ENCODE measurements at regions not wholly inside any gene's neighbourhood (a gene's known extent, or its start where the extent isn't known, plus 50 kb on each side); places are given as distances from the start of the nearest gene placed in this dataset.

DNA sequence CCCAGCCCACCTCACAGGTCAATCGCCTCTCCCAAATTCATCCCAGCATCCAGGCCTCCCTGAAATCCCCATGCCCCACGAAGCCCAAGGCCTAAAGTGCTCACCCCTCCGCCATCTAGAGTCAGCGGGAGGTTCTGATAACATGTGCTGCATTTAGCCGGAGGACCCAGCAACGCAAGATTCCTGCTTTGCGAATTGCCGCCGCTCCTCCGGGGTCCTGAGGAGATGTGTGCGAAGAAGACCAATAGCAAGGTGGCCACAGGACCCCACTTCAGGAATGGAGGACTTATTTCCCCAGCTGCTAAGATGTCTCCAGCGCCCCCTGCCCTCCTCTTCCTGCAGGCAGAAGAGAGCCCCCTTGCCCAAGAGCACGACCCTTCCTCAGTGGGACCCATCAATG is 120.8 kb upstream of the GLI2 start:
- no peaks in the 10 kb centered on the region for H3K4me1 Mint-ChIP-seq
- no peak overlapping the region for H3K27ac Mint-ChIP-seq (ENCODE audit: low read depth)
- no peaks in the 10 kb centered on the region for H3K36me3 Mint-ChIP-seq (ENCODE audit: insufficient read depth)
- ATAC-seq (replicated peaks; ENCODE audit: extremely low read depth, poor library complexity, severe bottlenecking) (no peak), DNase-seq (ENCODE audit: low spot score in 2 of 2) (no peak)
- H3K27me3 Mint-ChIP-seq: peaks cover 37% of the 10 kb centered on the region
- H3K9me3 Mint-ChIP-seq: no peaks in the 10 kb centered on the region
- no peak overlapping the region for H3K4me3 Mint-ChIP-seq

DNA sequence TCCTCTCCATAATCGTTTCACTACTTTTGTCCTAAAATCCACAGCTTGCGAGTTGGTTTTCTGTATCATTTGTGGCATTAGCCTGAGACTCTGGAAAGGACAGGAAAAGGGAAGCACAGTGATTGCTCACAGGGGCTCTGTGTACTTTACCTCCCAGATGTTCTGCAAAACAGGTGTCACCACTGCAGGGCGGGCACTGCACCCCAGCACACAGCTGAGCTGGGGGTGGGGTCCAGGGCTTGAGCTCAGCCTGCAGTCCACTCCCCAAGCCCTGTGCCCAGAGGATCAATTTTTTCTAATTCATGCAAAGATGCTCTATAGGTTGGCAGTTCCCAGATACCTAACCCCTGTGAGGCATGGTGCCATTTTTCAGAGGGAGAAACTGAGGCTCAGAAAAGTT is 119.4 kb upstream of the GLI2 start:
- Mint-ChIP-seq H3K4me1 (no peaks in the 10 kb centered on the region), H3K27ac (ENCODE audit: low read depth) (no peak overlapping the region), H3K27me3 (peaks cover 37% of the 10 kb centered on the region), H3K4me3 (no peak overlapping the region), H3K36me3 (ENCODE audit: insufficient read depth) (no peaks in the 10 kb centered on the region), H3K9me3 (no peaks in the 10 kb centered on the region)
- no peak for ATAC-seq (replicated peaks; ENCODE audit: extremely low read depth, poor library complexity, severe bottlenecking)
- no peak for DNase-seq (ENCODE audit: low spot score in 2 of 2)

DNA sequence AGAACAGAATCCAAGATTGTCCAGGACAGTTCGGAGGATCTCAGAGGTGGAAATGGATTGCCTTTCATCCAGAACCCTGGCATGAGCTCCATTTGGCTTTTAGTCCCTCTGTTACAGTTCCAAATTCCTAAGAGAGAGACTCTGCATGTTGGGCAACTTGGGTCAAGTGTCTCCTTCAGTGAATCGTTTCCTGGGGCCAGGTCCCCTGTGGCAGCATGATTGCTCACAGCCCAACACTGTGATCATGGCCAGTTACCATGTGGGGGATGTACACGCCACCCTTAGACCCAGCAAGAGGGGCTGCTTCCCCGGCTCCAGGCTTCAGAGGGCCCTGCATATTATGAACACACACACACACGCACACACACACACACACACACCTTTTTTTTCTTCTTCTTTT is 118.6 kb upstream of the GLI2 start:
- Mint-ChIP-seq H3K27ac (ENCODE audit: low read depth) (no peak overlapping the region), H3K4me3 (no peak overlapping the region), H3K4me1 (no peaks in the 10 kb centered on the region), H3K27me3 (peaks cover 32% of the 10 kb centered on the region), H3K9me3 (no peaks in the 10 kb centered on the region), H3K36me3 (ENCODE audit: insufficient read depth) (no peaks in the 10 kb centered on the region)
- no peak for ATAC-seq (replicated peaks; ENCODE audit: extremely low read depth, poor library complexity, severe bottlenecking)
- DNase-seq (ENCODE audit: low spot score in 2 of 2): no peak

DNA sequence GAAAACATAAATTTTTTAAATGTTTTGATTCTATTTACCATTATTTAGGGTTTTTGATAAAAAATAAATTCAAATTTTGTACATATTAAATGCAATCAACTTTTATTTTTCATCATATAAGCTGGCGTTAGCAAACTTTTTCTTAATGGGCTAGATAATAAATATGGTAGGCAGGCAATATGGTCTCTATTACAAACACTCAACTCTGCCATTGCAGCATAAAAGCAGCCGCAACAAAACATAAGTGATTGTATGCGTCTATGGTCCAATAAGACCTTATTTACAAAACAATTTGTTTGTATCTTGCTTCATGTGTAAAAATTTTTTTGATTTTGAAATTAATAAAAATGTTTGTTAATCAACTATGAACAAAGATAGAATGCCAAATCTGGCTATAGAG is 116.8 kb upstream of the GLI2 start:
- Mint-ChIP-seq H3K27me3 (peaks cover 15% of the 10 kb centered on the region), H3K36me3 (ENCODE audit: insufficient read depth) (no peaks in the 10 kb centered on the region), H3K9me3 (no peaks in the 10 kb centered on the region), H3K27ac (ENCODE audit: low read depth) (no peak overlapping the region), H3K4me1 (no peaks in the 10 kb centered on the region), H3K4me3 (no peak overlapping the region)
- no peak for DNase-seq (ENCODE audit: low spot score in 2 of 2)
- no peak for ATAC-seq (replicated peaks; ENCODE audit: extremely low read depth, poor library complexity, severe bottlenecking)

DNA sequence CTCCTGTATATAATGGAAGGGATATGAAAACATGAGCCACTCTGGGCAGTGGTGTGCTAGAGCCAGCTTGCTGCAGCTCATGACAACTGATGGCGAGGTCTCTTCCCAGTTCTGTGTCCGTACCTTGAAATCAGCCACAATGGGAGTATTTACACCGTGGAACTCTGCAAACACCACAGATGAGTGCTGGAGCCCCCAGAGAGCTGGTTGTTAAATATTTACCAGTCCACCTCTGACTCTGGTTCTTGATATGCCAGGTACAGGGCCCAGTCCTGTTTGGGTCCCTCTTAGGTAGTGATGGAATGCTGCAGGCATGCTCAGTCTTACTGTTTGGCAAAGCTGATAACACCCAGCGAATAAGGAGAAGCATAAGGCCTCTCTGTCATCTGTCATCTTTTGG is 116.1 kb upstream of the GLI2 start:
- no peak overlapping the region for H3K4me3 Mint-ChIP-seq
- H3K4me1 Mint-ChIP-seq: no peaks in the 10 kb centered on the region
- H3K27me3 Mint-ChIP-seq: peaks cover 11% of the 10 kb centered on the region
- no peak overlapping the region for H3K27ac Mint-ChIP-seq (ENCODE audit: low read depth)
- ATAC-seq (replicated peaks; ENCODE audit: extremely low read depth, poor library complexity, severe bottlenecking): no peak
- no peaks in the 10 kb centered on the region for H3K36me3 Mint-ChIP-seq (ENCODE audit: insufficient read depth)
- no peak for DNase-seq (ENCODE audit: low spot score in 2 of 2)
- H3K9me3 Mint-ChIP-seq: no peaks in the 10 kb centered on the region

DNA sequence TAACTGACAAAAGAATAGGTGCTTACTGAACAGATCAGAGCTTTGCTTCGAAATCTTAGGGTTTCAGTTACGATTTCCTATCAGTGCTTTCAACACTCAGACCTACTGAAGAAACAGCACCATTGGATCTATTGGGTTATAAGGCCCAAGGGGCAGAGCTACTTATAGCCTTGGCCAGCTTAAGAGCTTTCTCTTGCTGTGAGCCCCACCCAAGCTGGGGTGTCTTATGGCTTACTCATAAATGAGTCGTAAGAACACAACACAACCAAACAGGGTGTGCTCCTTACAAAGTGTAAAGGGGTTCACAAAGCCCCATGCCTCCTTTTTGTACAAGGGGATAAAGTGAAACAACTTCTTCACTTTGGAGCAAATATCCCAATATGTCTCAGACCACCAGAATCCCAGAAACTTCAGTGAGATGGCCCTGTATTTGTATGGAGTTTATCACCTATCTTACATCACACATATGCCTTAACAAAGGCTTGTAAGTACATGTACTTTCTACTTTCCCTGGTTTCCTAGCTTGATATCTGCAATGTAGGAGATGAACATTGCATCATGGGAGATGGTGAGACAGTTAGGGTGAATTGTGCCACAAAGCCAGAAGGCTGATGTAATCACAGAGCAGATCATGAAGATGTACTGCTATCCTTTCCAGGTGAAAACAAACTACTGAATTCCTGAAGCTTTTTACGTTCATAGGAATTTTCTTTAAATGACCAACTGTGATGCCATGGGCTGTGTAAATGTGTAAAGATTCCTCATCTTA is 115.5 kb upstream of the GLI2 start:
- Mint-ChIP-seq H3K4me1 (no peaks in the 10 kb centered on the region), H3K9me3 (no peaks in the 10 kb centered on the region), H3K4me3 (no peak overlapping the region), H3K36me3 (ENCODE audit: insufficient read depth) (no peaks in the 10 kb centered on the region), H3K27ac (ENCODE audit: low read depth) (no peak overlapping the region), H3K27me3 (peaks cover 11% of the 10 kb centered on the region)
- DNase-seq (ENCODE audit: low spot score in 2 of 2) (no peak), ATAC-seq (replicated peaks; ENCODE audit: extremely low read depth, poor library complexity, severe bottlenecking) (no peak)

DNA sequence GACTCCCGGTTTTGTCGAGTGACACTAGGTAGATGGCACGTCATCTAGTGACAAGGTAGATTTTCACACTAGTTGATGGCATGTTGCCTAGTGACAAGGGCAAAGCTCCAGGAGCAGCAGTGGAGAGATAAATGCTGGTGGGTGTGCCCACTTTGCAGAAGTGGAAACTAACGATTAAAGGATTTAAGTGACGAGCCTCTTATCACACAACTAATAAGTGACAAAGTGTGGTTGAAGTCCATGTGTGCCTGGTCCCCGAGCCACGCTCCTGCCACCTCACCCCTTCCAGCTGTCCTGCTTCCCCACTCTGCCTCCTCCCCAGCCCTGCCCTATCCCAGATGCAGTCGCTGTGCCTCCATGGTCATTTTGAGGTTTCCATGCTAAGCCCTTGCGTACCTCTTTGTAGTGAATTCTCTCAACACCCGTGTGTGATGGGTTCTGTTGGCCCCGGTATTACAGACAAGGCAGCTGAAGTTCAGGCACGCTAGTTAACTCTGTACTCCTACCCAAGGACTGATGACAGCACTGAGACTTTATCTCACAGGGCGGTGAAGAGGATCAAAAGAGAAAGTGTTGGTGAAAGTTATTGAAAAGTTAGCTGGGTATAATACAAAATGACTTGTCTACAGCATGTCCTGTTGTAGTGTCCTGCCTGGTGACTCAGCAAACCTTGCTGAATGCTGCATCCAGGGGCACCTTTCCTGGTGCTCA is 113.4 kb upstream of the GLI2 start:
- peaks cover 16% of the 10 kb centered on the region for H3K27me3 Mint-ChIP-seq
- ATAC-seq (replicated peaks; ENCODE audit: extremely low read depth, poor library complexity, severe bottlenecking): no peak
- H3K4me3 Mint-ChIP-seq: no peak overlapping the region
- no peak for DNase-seq (ENCODE audit: low spot score in 2 of 2)
- H3K27ac Mint-ChIP-seq (ENCODE audit: low read depth): no peak overlapping the region
- no peaks in the 10 kb centered on the region for H3K36me3 Mint-ChIP-seq (ENCODE audit: insufficient read depth)
- H3K4me1 Mint-ChIP-seq: no peaks in the 10 kb centered on the region
- no peaks in the 10 kb centered on the region for H3K9me3 Mint-ChIP-seq

DNA sequence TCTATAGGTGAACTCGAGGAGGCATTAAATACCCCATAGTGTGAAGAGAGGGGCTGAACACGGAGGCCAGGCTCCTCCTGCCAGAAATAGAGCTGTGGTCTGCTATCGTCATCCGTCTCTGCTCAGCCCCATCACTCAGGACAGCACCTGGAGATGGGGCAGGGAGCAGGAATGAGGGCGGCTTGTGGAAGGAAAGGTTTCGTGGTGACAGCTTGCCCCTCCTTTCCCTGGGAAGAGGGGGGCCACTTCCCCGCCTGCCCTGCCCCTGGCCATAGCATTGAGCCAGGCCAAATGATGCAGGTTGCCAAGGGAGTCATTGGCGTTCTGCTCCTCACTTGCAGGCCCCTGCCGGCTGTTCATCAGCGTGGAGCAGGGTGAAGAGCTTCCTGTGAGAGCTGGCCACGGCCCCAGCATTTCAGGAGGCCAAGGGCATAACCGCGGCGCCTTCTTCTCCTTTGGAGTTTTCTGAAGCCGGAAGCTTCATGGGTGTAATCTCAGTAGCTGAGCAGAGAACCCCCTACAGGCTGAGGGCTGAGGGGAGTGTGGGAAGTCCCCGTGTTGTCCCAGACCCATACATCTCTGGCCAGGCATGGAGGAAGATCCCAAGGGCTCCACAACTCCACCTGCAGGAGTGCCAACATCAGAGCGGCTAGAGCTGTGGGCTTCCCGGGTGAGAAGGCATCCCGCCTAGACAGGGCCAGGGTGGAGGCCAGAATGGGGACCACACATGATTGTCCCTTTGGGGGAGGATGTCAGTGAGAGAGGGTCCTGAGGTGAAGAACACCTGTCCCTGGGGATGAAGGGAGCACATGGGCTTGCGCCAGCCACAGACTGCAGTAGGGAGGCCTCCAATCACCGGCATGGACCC is 112.5 kb upstream of the GLI2 start:
- H3K9me3 Mint-ChIP-seq: no peaks in the 10 kb centered on the region
- H3K27ac Mint-ChIP-seq (ENCODE audit: low read depth): no peak overlapping the region
- DNase-seq (ENCODE audit: low spot score in 2 of 2) (no peak), ATAC-seq (replicated peaks; ENCODE audit: extremely low read depth, poor library complexity, severe bottlenecking) (no peak)
- H3K4me3 Mint-ChIP-seq: no peak overlapping the region
- H3K36me3 Mint-ChIP-seq (ENCODE audit: insufficient read depth): no peaks in the 10 kb centered on the region
- H3K27me3 Mint-ChIP-seq: peaks cover 16% of the 10 kb centered on the region
- no peaks in the 10 kb centered on the region for H3K4me1 Mint-ChIP-seq

DNA sequence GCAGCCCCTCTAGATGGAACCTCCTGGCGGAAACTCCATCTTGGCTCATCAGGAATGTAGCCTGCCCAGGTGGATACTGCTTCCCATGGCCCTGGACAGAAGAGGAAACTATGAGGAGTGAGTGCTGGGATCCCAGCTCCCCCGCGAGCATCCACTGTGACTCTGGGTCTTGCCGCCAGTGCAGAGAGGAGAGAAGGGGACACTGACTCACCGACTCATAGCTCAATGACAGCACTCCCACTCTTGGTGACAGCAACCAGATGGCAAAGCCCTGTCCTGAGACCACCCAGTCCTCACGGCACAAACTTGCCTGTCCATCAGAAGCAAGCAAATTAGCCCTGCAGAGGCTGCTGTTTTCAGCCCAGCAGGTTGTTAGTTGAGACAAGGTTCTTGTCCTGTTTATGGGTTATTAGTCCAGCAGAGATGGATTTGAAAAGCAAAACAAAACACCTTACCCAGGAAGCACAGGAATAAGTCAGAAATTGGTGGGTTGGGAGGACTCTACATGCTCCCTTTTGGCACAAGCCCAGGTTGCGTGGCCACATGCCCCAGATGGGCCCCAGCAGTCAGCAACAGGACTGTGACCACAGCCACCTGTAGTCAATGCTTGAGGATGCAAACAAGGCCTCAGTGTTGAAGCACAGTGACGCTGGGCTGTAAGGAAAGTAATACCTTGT is 111.5 kb upstream of the GLI2 start:
- Mint-ChIP-seq H3K4me3 (no peak overlapping the region), H3K27me3 (peaks cover 16% of the 10 kb centered on the region), H3K27ac (ENCODE audit: low read depth) (no peak overlapping the region), H3K36me3 (ENCODE audit: insufficient read depth) (no peaks in the 10 kb centered on the region), H3K4me1 (no peaks in the 10 kb centered on the region), H3K9me3 (no peaks in the 10 kb centered on the region)
- ATAC-seq (replicated peaks; ENCODE audit: extremely low read depth, poor library complexity, severe bottlenecking) (no peak), DNase-seq (ENCODE audit: low spot score in 2 of 2) (no peak)

DNA sequence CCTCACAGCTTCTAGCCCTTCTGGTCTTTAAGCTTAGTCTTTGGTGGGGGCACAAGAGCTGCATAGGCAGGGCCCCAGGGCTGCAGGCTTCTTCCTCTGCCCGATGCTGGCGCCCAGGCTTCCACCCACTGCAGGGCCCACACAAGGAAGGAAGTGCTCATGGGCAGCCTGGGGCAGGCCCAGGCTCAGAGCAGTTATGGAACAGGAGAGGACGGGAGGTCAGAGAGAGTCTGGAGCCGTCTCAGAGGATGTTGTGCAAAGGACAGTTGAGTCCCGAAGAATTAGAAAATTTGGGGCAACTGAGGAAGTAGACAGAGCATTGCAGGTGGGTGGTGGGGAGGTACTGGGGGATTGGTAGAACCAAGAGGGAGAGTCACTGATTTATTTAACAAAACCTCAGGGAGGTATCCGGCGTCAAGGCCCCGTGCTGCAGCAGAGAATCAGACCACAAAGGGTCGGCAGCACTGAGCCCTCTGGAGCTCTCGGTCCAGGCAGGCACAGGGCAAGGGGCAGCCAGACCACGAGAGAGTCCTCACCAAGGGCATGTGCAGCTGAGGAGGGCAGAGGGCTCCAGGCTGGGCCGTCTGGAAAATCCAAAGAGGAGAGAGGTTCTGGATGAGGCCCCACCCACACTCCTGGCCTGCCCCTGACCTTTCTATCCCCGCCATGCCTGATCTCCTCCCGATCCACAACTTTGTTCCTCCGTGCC is 110.8 kb upstream of the GLI2 start:
- Mint-ChIP-seq H3K4me1 (no peaks in the 10 kb centered on the region), H3K4me3 (no peak overlapping the region), H3K27me3 (peaks cover 16% of the 10 kb centered on the region), H3K27ac (ENCODE audit: low read depth) (no peak overlapping the region), H3K9me3 (no peaks in the 10 kb centered on the region), H3K36me3 (ENCODE audit: insufficient read depth) (no peaks in the 10 kb centered on the region)
- DNase-seq (ENCODE audit: low spot score in 2 of 2) (no peak), ATAC-seq (replicated peaks; ENCODE audit: extremely low read depth, poor library complexity, severe bottlenecking) (no peak)

DNA sequence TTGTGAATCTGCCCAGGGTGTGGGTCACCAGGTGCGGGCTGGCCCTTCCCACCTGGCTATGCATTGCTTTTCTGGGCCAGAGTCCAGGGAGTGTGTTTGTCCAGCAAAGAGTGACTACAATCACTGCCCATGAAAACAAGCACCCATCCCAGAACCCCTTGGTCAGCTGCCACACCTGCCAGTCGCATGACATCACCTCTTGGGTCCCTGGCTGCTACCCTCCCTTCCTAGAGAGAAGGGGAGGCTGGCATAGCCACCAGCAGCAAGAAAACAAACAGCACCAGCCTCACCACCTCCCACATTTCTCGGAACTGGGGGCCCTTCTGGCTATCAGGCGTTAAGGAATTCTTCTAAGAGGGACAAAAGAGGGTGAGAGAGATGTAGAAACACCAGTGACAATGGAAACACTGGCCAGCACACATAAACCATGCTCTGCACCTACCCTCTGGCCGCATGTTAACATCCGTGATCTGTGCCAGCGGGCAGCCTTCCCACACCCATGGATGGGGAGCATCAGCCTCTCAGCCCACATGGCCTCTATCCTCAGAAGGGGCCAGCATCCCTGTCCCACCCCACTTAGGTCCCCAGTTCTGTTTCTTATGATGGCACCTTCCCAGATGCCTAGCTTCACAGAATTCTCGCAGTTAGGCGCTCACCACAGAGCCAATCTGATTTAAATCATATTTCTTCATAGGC is 109.7 kb upstream of the GLI2 start:
- Mint-ChIP-seq H3K4me1 (no peaks in the 10 kb centered on the region), H3K4me3 (no peak overlapping the region), H3K27me3 (peaks cover 16% of the 10 kb centered on the region), H3K36me3 (ENCODE audit: insufficient read depth) (no peaks in the 10 kb centered on the region), H3K9me3 (no peaks in the 10 kb centered on the region), H3K27ac (ENCODE audit: low read depth) (no peak overlapping the region)
- ATAC-seq (replicated peaks; ENCODE audit: extremely low read depth, poor library complexity, severe bottlenecking): no peak
- DNase-seq (ENCODE audit: low spot score in 2 of 2): no peak
